ENCODE measurements at regions not wholly inside any gene's neighbourhood (a gene's known extent, or its start where the extent isn't known, plus 50 kb on each side); places are given as distances from the start of the nearest gene placed in this dataset.

- Histone ChIP-seq H2AFZ (ENCODE audit: low read depth, low read length, poor library complexity, severe bottlenecking) (no peak overlapping the region), H3K27ac (ENCODE audit: low read depth, low read length) (no peak overlapping the region), H3K4me1 (ENCODE audit: control insufficient read depth in 1 of 2, insufficient read depth in 2 of 2, low read length in 2 of 2) (no peaks in the 10 kb centered on the region), H3K36me3 (ENCODE audit: control insufficient read depth in 1 of 2, insufficient read depth in 2 of 2, low read length in 2 of 2) (no peaks in the 10 kb centered on the region), H3K9ac (ENCODE audit: low read length) (no peak overlapping the region), H3K79me2 (ENCODE audit: insufficient read depth, low read length) (no peaks in the 10 kb centered on the region), H3K9me3 (ENCODE audit: control insufficient read depth in 1 of 2, insufficient read depth in 1 of 2, low read depth in 1 of 2, low read length in 2 of 2) (no peaks in the 10 kb centered on the region), H3K4me2 (ENCODE audit: low read length) (no peak overlapping the region), H3K4me3 (replicated peaks in 1 of 2; ENCODE audit: low read depth in 1 of 2, low read length in 2 of 2) (no peak overlapping the region), H3K27me3 (ENCODE audit: insufficient read depth, low read length) (no peaks in the 10 kb centered on the region), H4K20me1 (ENCODE audit: insufficient read depth) (no peaks in the 10 kb centered on the region), H3K9me2 (ENCODE audit: insufficient read depth) (no peaks in the 10 kb centered on the region)
- BruUV-seq (replicated peaks): no TSS peak
- intact Hi-C loops (cut with micrococcal nuclease): no loop called here
- ATAC-seq (no peak), DNase-seq (ENCODE audit: low read depth, low spot score) (no peak)
- ChIA-PET CTCF (no interaction called here), RAD21 (ENCODE audit: low non-redundant PET in 1 of 2, low total read pairs in 2 of 2, uncharacterized antibody in 2 of 2, unreplicated experiment in 2 of 2) (no interaction called here), POLR2A (no interaction called here)
- TF ChIP-seq EGR1 (IDR thresholded peaks at IDR 0.05; ENCODE audit: low read depth): no peak
- no peak for TF ChIP-seq TCF7L2 (IDR thresholded peaks at IDR 0.05; ENCODE audit: borderline replicate concordance, extremely low read depth, insufficient read depth, insufficient read length)
- no peak for TF ChIP-seq SRF (IDR thresholded peaks at IDR 0.05; ENCODE audit: low read depth)
- TF ChIP-seq SP1 (IDR thresholded peaks at IDR 0.05; ENCODE audit: low read depth): no peak
- no peak for TF ChIP-seq CBX3 (IDR thresholded peaks at IDR 0.05; ENCODE audit: low read depth)
- TF ChIP-seq ZBTB33 (IDR thresholded peaks at IDR 0.05; ENCODE audit: extremely low read depth, insufficient replicate concordance, low read length): no peak
- no peak for TF ChIP-seq ELF1 (IDR thresholded peaks at IDR 0.05; ENCODE audit: borderline replicate concordance, low read depth)
- TF ChIP-seq RAD21 (IDR thresholded peaks at IDR 0.05; ENCODE audit: low read depth): no peak
- TF ChIP-seq EZH2 (IDR thresholded peaks at IDR 0.05): no peak
- TF ChIP-seq MAX (IDR thresholded peaks at IDR 0.05): no peak
- TF ChIP-seq YY1 (IDR thresholded peaks at IDR 0.05; ENCODE audit: extremely low read depth, insufficient replicate concordance, low read depth, low read length): no peak
- TF ChIP-seq CEBPB (IDR thresholded peaks at IDR 0.05; ENCODE audit: low read depth): no peak
- no peak for TF ChIP-seq ZFX (IDR thresholded peaks at IDR 0.05)
- TF ChIP-seq POLR2A (IDR thresholded peaks at IDR 0.05; ENCODE audit: borderline replicate concordance, extremely low read depth, insufficient read depth, insufficient read length): no peak
- TF ChIP-seq SIN3A (IDR thresholded peaks at IDR 0.05; ENCODE audit: low read depth): no peak
- no peak for TF ChIP-seq EZH2phosphoT487 (IDR thresholded peaks at IDR 0.05; ENCODE audit: borderline replicate concordance)
- TF ChIP-seq ATF3 (IDR thresholded peaks at IDR 0.05): no peak
- TF ChIP-seq ZNF274 (IDR thresholded peaks at IDR 0.05; ENCODE audit: low read depth, low read length): no peak
Measured at GRCh38 chr1:227490001-227490400, 73.4 kb upstream of the ZNF678 start.
